ENCODE measurements at regions not wholly inside any gene's neighbourhood (a gene's known extent, or its start where the extent isn't known, plus 50 kb on each side); places are given as distances from the start of the nearest gene placed in this dataset.

GRCh38 chr10:25689346-25690100 lies 244.5 kb upstream of the MYO3A start:
- intact Hi-C loops (cut with micrococcal nuclease; ENCODE audit: unreplicated experiment): no loop called here
- Histone ChIP-seq H4K20me1 (ENCODE audit: insufficient read depth, low read length) (no peaks in the 10 kb centered on the region), H3K4me3 (ENCODE audit: low read depth, low read length, poor library complexity, severe bottlenecking) (no peak overlapping the region), H3K36me3 (ENCODE audit: insufficient read depth, low read length) (no peaks in the 10 kb centered on the region), H3K79me2 (ENCODE audit: insufficient read depth, low read depth, low read length) (no peaks in the 10 kb centered on the region), H3K27ac (ENCODE audit: low read depth, low read length, poor library complexity, severe bottlenecking) (no peak overlapping the region), H3K4me1 (ENCODE audit: insufficient read depth, low read length, poor library complexity, severe bottlenecking) (no peaks in the 10 kb centered on the region), H2AFZ (ENCODE audit: low read length) (no peak overlapping the region), H3K9me3 (ENCODE audit: low read length) (no peaks in the 10 kb centered on the region), H3K9me2 (ENCODE audit: insufficient read depth, low read length) (no peaks in the 10 kb centered on the region), H3K4me2 (ENCODE audit: low read length) (no peak overlapping the region)
- CTCF ChIA-PET (ENCODE audit: unreplicated experiment): no interaction called here
- no peak for DNase-seq (ENCODE audit: low spot score)
- TF ChIP-seq CTCF (conservative IDR thresholded peaks at IDR 0.05; ENCODE audit: low read length): no peak
- no peak for TF ChIP-seq EZH2phosphoT487 (IDR thresholded peaks at IDR 0.05; ENCODE audit: borderline replicate concordance, low read depth, low read length)
- POLR2A ChIA-PET: no interaction called here
- no TSS peak for BruUV-seq (replicated peaks)

- Histone ChIP-seq H3K4me1 (ENCODE audit: insufficient read depth, low read length, poor library complexity, severe bottlenecking) (no peaks in the 10 kb centered on the region), H3K27ac (ENCODE audit: low read depth, low read length, poor library complexity, severe bottlenecking) (no peak overlapping the region)
Measured at GRCh38 chr10:25692761-25693160, 241.3 kb upstream of the MYO3A start.

More at GRCh38 chr10:25692761-25693160, 241.3 kb upstream of the MYO3A start:
- ChIA-PET CTCF (ENCODE audit: unreplicated experiment) (no interaction called here), POLR2A (interaction anchor here (0.7 kb wide), 1 partner anchor 577 kb away, joined by 3 read pairs; no protein-coding TSS in a partner anchor)
- Histone ChIP-seq H3K36me3 (ENCODE audit: insufficient read depth, low read length) (no peaks in the 10 kb centered on the region), H3K4me2 (ENCODE audit: low read length) (no peak overlapping the region), H3K9me3 (ENCODE audit: low read length) (no peaks in the 10 kb centered on the region), H3K9me2 (ENCODE audit: insufficient read depth, low read length) (no peaks in the 10 kb centered on the region), H2AFZ (ENCODE audit: low read length) (no peak overlapping the region), H3K4me3 (ENCODE audit: low read depth, low read length, poor library complexity, severe bottlenecking) (no peak overlapping the region), H3K79me2 (ENCODE audit: insufficient read depth, low read depth, low read length) (no peaks in the 10 kb centered on the region), H4K20me1 (ENCODE audit: insufficient read depth, low read length) (no peaks in the 10 kb centered on the region)
- intact Hi-C loops (cut with micrococcal nuclease; ENCODE audit: unreplicated experiment): no loop called here
- no TSS peak for BruUV-seq (replicated peaks)
- TF ChIP-seq EZH2phosphoT487 (IDR thresholded peaks at IDR 0.05; ENCODE audit: borderline replicate concordance, low read depth, low read length) (no peak), CTCF (conservative IDR thresholded peaks at IDR 0.05; ENCODE audit: low read length) (no peak)
- no peak for DNase-seq (ENCODE audit: low spot score)

Measured in OCI-LY7 (cell line).